Activated CD4-positive, CD25-positive, alpha-beta regulatory T cell treated with anti-CD3 and anti-CD28 coated beads, Interleukin-2, amount 50 U/mL, for 24 hours (primary cell): ENCODE measurements at regions not wholly inside any gene's neighbourhood (a gene's known extent, or its start where the extent isn't known, plus 50 kb on each side); places are given as distances from the start of the nearest gene placed in this dataset.
A peak's percentile ranks its signal among the peaks of the same experiment; 100 is the strongest.
"Not testable (repeated sequence)": the region's sequence is repeated elsewhere in the genome, so short reads cannot be mapped to it uniquely, and the experiment has no call there.

ENCODE experiments used
- ATAC-seq, 2 donors: fragments of 150-1000 bp; cut with Tn5 transposase; one replicate each; pipeline ENCODE4 v1.10.0; 2021; ENCODE audit warnings: mild to moderate bottlenecking in 1 of 2, moderate library complexity in 1 of 2

DNA sequence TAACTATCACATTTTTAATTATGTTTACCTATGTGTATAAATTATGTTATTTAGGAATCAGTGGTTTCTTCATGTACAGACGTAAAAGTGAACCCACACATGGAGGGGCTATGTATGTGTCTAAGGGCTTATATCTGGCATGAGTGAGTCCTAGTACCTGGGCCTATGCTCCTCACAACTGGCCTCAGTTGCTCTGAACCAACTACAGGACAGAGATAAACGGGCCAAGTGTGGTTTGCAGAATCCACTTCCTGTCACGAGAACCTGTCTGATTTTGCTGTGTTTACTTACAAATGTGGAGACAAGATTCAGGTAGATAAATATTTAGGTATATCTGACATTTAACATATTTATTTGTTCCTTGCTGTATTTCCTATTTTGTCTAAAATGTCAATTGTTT lies 562.5 kb downstream of the TMEM121 start:
- not testable (repeated sequence) for ATAC-seq

DNA sequence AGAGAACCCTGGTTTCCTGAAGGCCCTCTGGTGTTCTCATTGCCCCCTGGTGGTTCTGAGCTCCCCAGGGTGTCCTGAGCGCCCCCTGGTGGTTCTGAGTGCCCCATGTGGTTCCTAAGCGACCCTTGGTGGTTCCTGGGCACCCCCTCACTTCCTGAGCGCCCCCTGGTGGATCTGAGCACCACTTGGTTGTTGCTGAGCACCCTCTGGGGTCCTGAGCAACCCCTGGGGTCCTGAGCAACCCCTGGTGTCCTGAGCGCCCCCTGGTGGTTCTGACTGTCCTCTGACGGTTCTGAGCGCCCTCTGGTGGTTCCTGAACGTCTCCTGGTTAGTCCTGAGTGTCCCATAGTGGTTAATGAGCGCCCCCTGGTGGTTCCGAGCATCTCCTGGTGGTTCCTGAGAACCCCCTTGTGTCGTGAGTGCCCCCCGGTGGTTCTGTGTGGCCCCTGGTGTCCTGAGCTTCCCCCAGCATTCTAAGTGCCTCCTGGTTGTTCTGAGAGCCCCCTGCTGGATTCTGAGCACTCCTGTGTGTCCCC lies 568.3 kb downstream of the TMEM121 start:
- ATAC-seq = peak; percentile 32 to 77

DNA sequence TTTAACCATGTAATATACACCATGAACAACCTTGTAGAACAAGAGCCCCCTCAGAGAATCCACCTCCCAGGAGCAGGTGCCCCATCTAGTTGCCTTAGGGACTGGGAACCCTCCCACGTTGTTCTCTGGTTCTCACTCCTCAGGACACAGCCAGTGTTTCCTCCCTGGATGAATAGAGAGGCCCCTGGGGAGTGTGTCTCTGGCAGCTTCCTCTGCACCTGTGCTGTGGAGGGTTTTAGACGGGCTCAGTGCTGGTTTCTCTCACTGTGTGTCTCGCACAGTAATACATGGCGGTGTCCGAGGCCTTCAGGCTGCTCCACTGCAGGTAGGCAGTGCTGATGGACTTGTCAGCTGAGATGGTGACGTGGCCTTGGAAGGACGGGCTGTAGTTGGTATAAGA lies 581.3 kb downstream of the TMEM121 start:
- ATAC-seq = no peak

DNA sequence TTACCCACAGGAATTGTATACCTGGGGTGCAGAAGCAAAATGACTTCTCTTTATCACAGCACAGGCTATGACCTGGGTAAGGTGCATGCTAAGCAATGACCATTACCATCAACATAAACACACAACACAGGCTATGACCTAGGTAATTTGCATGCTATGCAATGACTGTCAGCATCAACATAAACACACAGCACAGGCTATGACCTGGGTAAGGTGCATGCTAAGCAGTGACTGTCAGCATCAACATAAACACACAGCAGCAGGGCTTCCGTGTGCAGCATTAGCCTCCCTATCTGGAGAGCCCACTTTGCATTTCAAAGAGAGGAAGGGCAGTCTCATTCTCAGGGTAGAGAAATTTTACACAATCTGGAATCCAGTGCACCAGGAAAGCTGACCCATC lies 583.0 kb downstream of the TMEM121 start:
- ATAC-seq = no peak

DNA sequence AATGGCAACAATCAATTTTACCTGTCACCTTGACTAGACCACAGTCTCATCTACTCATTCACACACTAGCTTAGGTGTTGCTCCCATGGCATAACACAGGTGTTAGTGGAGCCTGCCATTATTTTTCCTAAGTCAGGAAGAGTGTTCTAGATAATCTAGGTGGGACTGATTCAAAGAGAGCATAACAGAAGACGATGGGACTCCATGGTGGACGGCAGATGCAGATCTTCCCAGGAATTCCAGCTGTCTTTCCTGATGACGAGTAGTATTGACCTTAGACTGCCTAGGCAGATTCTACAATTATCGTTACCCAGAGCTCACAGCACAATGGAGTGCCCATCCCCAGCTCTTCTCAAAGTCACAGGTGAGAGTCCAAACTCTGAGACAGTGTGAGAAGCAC lies 589.0 kb downstream of the TMEM121 start:
- no peak for ATAC-seq

DNA sequence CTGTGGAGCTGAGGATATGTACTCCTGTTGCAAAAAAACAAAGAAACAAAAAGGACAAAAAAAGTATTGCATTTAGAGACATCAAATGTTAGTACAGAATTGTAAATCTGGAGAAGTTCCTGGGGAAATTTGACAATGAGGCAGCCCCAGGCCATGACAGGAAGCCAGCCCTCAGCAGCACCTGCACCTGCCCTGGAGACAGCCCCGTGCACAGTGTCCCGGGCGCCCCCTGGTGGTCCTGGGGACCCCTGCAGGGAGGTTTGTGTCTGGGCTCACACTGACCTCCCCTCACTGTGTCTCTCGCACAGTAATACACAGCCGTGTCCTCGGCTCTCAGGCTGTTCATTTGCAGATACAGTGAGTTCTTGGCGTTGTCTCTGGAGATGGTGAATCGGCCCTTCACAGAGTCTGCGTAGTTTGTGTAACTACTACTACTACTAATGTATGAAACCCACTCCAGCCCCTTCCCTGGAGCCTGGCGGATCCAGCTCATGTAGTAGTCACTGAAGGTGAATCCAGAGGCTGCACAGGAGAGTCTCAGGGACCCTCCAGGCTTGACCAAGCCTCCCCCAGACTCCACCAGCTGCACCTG lies 590.1 kb downstream of the TMEM121 start:
- ATAC-seq = not testable (repeated sequence)

- ATAC-seq = no peak
Measured at GRCh38 chr14:106120101-106120500, 593.7 kb downstream of the TMEM121 start.

DNA sequence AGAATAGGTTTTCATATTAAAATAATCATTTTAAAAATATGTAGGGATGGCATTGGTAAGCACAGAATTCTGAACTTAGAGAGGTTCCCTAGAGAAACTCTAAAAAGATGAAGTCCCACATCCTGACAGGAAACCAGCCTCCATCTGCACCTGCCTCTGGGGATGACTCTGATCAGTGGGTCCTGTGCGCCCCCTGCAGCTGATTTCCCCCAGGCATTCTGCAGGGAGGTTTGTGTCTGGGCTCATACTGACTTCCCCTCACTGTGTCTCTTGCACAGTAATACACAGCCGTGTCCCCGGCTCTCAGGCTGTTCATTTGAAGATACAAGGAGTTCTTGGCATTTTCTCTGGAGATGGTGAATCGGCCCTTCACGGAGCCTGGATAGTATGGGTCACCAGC lies 602.9 kb downstream of the TMEM121 start:
- ATAC-seq = no peak

GRCh38 chr14:106129904-106130661 lies 603.7 kb downstream of the TMEM121 start:
- ATAC-seq = not testable (repeated sequence)

- not testable (repeated sequence) for ATAC-seq
Measured at GRCh38 chr14:106133126-106133525, 606.7 kb downstream of the TMEM121 start.

- no peak for ATAC-seq
Measured at GRCh38 chr14:106134886-106135285, 608.5 kb downstream of the TMEM121 start.

DNA sequence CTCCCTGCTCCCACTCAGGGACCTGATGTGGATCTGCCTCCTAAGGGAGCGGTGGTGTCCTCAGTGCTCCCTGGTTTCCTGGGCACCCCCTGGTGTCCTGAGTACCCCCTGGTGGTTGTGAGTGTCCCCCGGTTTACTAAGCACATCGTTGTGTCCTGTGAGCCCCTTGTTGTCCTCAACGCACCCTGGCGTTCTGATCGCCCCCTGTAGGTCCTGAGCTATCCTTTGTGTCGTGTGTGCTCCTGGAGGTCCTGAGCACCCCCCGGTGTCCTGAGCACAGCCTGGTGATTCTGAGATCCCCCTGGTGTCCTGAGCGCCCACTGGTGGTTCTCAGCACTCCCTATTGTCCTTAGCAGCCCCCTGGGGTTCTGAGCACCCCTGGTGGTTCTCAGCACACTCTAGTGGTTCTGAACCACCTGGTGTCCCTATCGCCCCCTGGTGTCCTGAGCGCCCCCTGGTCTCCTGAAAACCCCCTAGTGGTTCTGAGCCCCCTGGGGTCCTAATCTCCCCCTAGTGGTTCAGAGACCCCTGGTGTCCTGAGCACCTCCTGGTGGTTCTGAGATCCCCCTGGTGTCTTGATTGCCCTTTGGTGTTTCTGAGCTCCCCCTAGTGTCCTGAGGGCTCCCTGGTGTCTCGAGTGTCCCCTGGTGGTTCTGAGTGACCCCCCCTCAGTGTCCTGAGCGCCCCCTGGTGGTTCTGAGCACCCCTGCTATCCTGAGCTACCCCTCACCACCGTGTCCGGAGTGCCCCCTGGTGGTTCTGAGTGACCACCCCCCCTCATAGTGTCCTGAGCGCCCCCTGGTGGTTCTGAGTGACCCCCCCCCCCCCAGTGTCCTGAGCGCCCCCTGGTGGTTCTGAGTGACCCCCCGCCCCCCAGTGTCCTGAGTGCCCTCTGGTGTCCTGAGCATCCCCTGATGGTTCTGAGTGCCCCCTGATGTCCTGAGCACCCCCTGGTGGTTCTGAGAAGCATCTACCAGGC lies 615.1 kb downstream of the TMEM121 start:
- ATAC-seq = no peak

DNA sequence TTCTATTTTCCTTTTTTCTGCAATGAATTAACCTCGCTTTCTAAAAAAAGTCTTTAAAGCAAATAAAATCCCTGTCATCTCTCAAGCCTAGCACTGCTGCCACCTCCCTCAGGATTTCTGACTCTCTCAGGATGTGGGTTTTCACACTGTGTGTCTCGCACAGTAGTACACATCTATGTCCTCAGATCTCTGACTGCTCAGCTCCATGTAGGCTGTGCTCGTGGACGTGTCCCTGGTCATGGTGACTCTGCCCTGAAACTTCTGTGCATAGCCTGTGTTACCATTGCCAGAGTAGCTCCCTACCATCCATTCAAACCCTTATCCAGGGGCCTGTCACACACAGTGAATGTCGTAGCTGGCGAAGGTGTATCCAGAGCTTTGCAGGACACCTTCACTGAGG lies 619.3 kb downstream of the TMEM121 start:
- ATAC-seq = not testable (repeated sequence)

- not testable (repeated sequence) for ATAC-seq
Measured at GRCh38 chr14:106153362-106153955, 627.1 kb downstream of the TMEM121 start.

- no peak for ATAC-seq
Measured at GRCh38 chr14:106163316-106163715, 636.9 kb downstream of the TMEM121 start.

- ATAC-seq = not testable (repeated sequence)
Measured at GRCh38 chr14:106163812-106164211, 637.4 kb downstream of the TMEM121 start.

- ATAC-seq = no peak
Measured at GRCh38 chr14:106166232-106166631, 639.8 kb downstream of the TMEM121 start.

DNA sequence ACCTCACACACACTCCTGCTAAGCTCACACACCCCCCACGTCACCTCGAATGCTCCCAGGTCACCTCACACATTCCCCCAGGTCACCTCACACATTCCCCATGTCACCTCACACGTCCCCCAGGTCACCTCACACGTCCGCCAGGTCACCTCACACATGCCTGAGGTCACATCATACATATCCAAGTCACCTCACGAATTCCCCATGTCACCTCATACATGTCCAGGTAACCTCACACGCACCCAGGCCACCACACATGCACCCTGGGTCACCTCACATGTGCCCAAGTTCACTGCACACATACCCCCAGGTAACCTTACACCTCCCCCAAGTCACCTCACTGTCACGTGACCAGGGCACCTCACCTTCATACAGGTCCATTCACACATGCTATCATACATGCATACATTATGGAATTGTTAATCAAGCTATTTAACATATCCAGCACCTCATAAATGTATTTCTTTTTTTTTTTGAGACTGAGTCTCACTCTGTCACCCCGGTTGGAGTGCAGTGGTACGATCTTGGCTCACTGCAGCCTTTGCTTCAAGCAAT lies 640.3 kb downstream of the TMEM121 start:
- no peak for ATAC-seq

DNA sequence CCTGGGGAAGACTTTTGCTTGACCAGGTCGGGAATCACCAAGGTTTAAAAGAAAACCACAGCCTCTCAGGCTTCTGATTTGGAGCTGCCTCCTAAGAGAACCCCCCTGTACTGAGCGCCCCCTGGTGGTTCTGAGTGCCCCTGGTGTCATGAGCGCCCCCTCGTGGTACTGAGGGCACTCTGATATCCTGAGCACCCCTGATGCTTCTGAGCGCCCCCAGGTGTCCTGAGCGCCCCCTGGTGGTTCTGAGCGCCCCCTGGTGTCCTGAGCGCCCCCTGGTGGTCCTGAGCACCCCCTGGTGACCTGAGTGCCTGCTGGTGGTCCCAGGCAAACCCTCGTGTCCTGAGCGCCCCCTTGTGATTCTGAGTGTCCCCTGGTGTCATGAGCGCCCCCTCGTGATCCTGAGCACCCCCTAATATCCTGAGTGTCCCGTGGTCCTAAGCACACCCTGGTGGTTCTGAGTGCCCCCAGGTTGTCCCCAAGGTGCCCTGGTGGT lies 643.8 kb downstream of the TMEM121 start:
- not testable (repeated sequence) for ATAC-seq

GRCh38 chr14:106174206-106174605 lies 647.8 kb downstream of the TMEM121 start:
- ATAC-seq = peak; percentile 61 to 68

GRCh38 chr14:106177266-106178246 lies 651.2 kb downstream of the TMEM121 start:
- ATAC-seq = peak; percentile 98
